ENCODE measurements at regions not wholly inside any gene's neighbourhood (a gene's known extent, or its start where the extent isn't known, plus 50 kb on each side); places are given as distances from the start of the nearest gene placed in this dataset.

GRCh38 chr20:34163307-34163706 is 51.3 kb upstream of the EIF2S2 start:
- intact Hi-C loops (cut with micrococcal nuclease; ENCODE audit: unreplicated experiment) (no loop called here), in situ Hi-C loops (cut with MboI) (no loop called here)
- Histone ChIP-seq H3K4me1 (ENCODE audit: control insufficient read depth, insufficient read depth, low read length) (no peaks in the 10 kb centered on the region), H3K9ac (ENCODE audit: control insufficient read depth, insufficient read depth, low read length) (no peak overlapping the region), H3K9me3 (replicated peaks; ENCODE audit: control insufficient read depth, insufficient read depth, low read length) (no peaks in the 10 kb centered on the region), H3K79me2 (ENCODE audit: control insufficient read depth, insufficient read depth, low read length) (no peaks in the 10 kb centered on the region), H2AFZ (ENCODE audit: control insufficient read depth, low read depth, low read length) (no peak overlapping the region), H4K20me1 (ENCODE audit: control insufficient read depth, insufficient read depth) (no peaks in the 10 kb centered on the region), H3K27me3 (replicated peaks in 1 of 2; ENCODE audit: control insufficient read depth in 2 of 2, insufficient read depth in 2 of 2, low read length in 1 of 2) (no peaks in the 10 kb centered on the region), H3K4me3 (no peak overlapping the region), H3K4me2 (ENCODE audit: control insufficient read depth, insufficient read depth) (no peak overlapping the region), H3K36me3 (ENCODE audit: control insufficient read depth in 2 of 2, insufficient read depth in 2 of 2, low read length in 1 of 2) (no peaks in the 10 kb centered on the region), H3K27ac (ENCODE audit: control insufficient read depth, insufficient read depth) (no peak overlapping the region)
- ChIA-PET RAD21 (ENCODE audit: unreplicated experiment) (no interaction called here), POLR2A (no interaction called here), CTCF (no interaction called here), SMC1A (ENCODE audit: uncharacterized antibody, unreplicated experiment) (no interaction called here)
- 73% methylated on average over 3 of the region's 3 CpGs for WGBS (ENCODE audit: insufficient coverage, insufficient replicate concordance, low lambda C conversion rate, missing lambda C conversion rate)
- no peak for ATAC-seq
- no peak for FAIRE-seq
- DNase-seq (ENCODE audit: low read depth, low spot score), result no peak
- no TSS peak for BruUV-seq (replicated peaks)
- TF ChIP-seq MXI1 (IDR thresholded peaks at IDR 0.05; ENCODE audit: low read depth, low read length) (no peak), EZH2 (IDR thresholded peaks at IDR 0.05; ENCODE audit: borderline replicate concordance, control insufficient read depth, low read depth, low read length) (no peak), MEF2B (IDR thresholded peaks at IDR 0.05; ENCODE audit: partially characterized antibody, poor library complexity, severe bottlenecking) (no peak), MEF2A (IDR thresholded peaks at IDR 0.05; ENCODE audit: insufficient read depth, low read depth, low read length) (no peak), CUX1 (IDR thresholded peaks at IDR 0.05; ENCODE audit: insufficient replicate concordance, low read depth, low read length) (no peak), REST (IDR thresholded peaks at IDR 0.05; ENCODE audit: low read depth, low read length) (no peak), ZNF24 (IDR thresholded peaks at IDR 0.05) (no peak), ATF3 (IDR thresholded peaks at IDR 0.05; ENCODE audit: borderline replicate concordance, extremely low read depth, low read depth, low read length) (no peak), HDAC2 (IDR thresholded peaks at IDR 0.05) (no peak), IRF4 (IDR thresholded peaks at IDR 0.05; ENCODE audit: low read depth, low read length) (no peak), HCFC1 (IDR thresholded peaks at IDR 0.05; ENCODE audit: low read length) (no peak)
